Daoy (cell line): ENCODE measurements at regions not wholly inside any gene's neighbourhood (a gene's known extent, or its start where the extent isn't known, plus 50 kb on each side); places are given as distances from the start of the nearest gene placed in this dataset.
"Not testable (repeated sequence)": the region's sequence is repeated elsewhere in the genome, so short reads cannot be mapped to it uniquely, and the experiment has no call there.

Experiments
- DNase-seq: peaks from one replicate; pipeline ENCODE4 v3.0.0-alpha.2; 2015; ENCODE audit warnings: low read depth

- DNase-seq = no peak
Observed at GRCh38 chr5:116953251-116953930, 378.8 kb upstream of the SEMA6A start.

DNA sequence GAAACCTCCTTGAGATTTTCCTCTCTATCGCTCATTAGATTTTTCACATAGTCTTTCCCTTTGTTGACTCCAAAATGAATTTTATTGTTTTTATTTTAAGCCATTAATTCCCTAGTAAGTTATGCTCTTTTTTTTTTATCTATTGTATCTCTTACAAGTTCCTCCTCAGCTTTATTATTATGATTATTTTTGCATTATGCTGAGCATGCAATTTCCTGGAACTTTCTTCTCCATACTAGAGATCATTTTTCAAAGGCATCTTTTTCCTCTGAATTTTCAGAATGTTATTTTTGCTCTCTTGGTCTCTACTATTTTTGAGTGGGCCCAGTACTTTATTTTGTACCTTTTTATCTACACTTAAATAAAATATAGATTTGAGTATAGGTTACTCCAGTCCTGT lies 376.6 kb upstream of the SEMA6A start:
- DNase-seq = no peak

- DNase-seq = peak; percentile 74
Observed at GRCh38 chr5:116947691-116948528, 373.3 kb upstream of the SEMA6A start.

GRCh38 chr5:116945613-116946382 lies 371.2 kb upstream of the SEMA6A start:
- not testable (repeated sequence) for DNase-seq

DNA sequence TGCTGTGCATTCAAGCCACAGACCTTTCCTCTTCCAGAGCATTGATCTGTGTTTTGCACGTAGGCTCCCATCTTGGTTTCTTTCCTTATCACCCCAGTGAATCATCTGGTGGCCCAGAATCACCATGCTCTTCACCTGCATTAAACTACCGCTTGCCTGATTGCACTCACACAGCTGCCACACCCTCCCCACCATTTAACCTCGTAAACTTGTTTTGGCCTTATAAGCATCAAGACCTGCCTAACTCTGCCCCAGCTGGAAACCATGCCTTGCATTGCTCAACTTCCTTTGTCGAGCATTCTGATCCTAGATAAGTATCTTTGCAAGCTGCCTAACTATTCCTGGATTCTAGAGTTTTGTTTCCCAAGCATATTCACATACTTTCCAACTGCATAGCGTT lies 369.6 kb upstream of the SEMA6A start:
- no peak for DNase-seq

- peak; percentile 11 for DNase-seq
Observed at GRCh38 chr5:116942622-116943021, 368.0 kb upstream of the SEMA6A start.

- no peak for DNase-seq
Observed at GRCh38 chr5:116939641-116940040, 365.0 kb upstream of the SEMA6A start.

GRCh38 chr5:116938488-116938887 lies 363.9 kb upstream of the SEMA6A start:
- DNase-seq = no peak

DNA sequence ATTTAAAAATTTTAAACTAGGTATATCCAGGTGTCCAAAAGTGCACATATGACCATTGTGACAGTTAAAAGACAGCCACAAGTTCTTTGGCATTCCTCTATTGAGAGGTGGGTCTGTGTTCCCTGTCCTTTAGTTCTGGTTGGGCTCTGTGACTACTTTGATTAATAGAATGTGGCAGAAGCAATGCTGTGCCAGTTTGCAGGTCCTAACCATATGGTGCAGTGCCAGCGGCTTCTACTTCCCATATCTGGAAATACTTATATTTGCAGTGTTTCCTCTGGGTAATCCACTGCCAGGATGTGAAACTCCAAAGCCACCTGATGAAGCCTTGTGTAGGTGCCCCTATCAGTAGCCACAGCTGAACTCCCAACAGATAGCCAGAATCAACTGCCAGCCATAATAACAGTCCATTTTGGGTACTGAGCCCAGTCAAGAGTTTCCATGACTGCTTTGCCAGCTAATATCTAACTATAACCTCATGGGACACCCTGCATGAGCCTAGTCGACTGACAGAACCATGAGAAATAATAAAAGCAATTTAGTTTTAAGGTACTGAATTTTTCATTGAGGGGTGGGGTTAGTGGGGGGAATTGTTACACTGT lies 361.0 kb upstream of the SEMA6A start:
- DNase-seq = no peak

DNA sequence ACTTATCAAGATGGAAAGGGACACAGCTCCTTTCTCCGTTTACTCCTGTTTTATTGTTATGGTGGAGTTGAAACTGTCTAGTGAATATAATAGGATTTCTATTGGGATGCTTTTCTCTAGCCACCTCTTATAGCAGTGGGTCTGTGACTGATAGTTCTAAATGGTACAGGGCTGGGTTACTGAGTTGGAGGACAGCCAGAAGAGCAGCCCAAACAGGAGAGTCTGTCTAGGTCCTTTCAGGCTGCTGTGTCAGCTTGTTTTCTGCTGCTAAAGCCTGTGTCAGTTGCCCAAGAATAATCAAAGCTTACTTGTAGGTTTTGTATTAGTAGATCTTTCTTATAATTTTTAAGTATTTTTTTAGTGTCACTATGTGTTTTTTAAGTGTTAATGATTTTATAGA lies 356.0 kb upstream of the SEMA6A start:
- DNase-seq = no peak

GRCh38 chr5:116923344-116923743 lies 348.7 kb upstream of the SEMA6A start:
- no peak for DNase-seq

DNA sequence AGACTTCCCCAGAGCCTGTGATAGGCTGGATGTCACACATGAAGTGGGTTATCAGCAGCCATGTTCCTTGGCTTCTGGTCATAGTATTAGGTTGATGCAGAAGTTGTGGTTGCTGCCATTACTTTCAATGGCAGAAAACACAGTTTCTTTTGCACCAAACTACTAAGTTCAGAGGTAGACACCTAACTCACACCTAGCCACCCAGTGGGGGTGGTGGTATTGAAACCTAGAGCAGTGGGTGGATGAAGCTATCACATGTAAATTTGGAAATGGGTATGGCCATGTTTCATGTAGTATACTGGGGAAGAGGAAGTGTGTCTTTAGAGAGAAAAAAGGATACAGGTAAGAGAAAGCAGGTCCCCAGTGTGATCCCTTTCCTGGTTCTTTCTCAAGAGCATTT lies 347.9 kb upstream of the SEMA6A start:
- no peak for DNase-seq

DNA sequence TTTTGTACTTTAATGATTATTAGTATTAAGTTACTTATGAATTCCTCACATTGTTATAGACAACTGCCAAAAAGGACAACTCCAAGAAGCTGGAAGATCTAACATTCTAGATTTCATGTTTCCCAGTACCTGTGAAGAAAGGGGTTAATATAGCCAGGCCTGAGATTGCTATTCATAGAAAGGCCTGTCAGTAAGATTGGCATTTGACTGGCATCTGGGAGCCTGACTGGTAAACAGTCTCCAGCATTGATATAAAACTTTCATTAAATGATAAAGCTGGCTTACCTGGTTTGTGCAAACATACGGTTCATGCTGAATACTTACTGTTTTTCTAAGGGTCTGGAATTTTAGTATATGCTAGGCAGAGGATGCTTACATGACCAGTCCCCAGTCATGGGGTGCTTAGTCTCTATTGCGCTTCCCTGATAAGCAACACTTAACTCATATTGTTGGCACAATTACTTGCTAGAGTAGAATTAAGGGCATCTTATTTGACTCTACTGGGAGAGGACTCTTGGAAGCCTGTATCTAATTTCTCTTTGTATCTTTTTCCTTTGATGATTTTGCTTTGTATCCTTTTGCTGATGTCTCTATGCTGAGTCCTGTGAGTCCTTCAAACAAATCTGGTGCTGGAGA lies 340.4 kb upstream of the SEMA6A start:
- no peak for DNase-seq

DNA sequence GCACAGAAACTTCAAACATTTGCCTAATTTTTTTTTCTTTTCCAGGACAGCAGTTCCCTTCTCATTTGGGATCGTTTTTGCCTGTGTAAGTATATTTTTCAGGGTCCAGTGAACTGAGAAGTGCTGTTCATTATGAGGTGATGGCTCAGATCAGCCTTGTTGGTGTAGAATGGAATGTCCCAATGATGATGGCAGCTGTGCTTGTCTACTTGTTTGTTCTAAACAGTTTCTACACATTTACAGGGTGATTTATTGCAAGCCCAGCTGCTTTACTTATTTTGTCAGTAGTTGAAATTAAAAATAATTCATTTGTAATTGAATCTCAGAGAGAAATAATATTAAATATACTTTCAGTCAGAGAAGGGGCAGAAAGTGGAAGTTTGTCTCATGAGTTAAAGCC lies 337.6 kb upstream of the SEMA6A start:
- DNase-seq = no peak

- no peak for DNase-seq
Observed at GRCh38 chr5:116911074-116911473, 336.5 kb upstream of the SEMA6A start.

- DNase-seq = no peak
Observed at GRCh38 chr5:116908537-116908936, 333.9 kb upstream of the SEMA6A start.

DNA sequence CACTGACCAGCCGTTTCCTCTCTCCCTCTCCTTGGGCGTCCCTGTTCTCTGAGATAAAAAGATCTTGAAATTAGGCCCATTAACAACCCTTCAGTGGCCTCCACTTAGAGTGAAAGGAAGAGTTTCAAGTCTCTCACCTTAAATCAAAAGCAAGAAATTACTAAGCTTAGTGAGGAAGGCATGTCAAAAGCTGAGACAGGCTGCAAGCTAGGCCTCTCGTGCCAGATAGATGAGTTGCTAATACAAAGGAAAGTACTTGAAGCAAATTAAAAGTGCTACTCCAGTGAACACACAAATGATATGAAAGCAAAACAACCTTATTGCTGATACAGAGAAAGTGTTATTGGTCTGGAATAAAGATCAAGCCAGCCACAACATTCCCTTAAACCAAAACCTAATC lies 331.3 kb upstream of the SEMA6A start:
- no peak for DNase-seq

DNA sequence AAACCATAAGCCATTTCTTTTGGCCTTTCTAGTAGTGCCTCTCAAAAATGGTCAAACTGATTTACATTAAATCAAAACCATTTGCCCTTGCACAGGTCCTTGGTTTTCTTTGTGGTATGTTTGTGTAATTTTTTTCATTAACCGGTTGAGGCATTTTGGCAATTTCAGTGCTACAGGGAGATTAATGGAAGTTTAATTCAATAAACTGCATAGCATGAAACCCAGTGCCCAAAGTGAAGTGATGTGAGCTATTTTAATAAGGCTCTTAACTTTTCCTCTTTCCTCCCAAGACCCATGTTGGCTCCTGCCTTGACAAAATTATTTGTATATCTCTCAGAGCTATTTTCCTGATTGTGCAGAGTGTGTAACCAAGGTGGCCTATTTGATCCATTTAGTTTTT lies 326.2 kb upstream of the SEMA6A start:
- DNase-seq = no peak

DNA sequence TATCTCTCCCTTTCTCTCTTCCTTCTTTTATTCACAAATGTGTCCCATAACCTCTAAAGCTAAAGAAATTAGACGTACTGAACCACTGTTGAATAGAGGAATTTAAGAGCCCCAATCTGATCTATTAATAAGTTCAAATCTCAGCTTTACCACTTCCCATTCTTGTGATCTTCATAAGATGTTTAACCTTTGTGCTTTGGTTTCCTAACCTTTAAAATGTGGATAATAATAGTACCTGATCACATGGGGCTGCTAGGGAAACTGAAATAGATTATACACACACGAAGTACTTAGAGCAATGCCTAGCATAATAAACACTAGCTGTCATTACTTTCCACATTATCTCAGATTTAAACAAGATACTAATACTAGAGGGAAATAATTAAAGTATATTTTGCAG lies 324.3 kb upstream of the SEMA6A start:
- DNase-seq = no peak

DNA sequence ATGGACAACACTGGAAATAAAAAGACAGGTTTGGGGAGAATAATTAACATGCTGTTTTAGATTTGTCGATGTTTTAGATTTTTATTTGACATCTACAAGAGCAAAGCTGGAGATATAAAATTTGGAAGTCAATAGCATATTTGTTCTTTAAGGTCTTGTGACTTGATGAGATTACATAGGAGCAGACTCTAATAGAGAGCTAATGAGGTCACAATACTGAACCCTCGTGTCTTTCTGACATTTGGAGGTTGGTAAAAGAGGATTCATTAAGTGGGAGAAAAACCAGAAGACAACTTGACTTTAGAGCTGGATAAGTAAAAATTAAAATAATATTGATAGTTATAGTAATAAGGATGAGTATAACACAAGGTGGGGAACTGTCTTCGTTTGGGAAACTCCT lies 322.7 kb upstream of the SEMA6A start:
- DNase-seq = no peak

GRCh38 chr5:116896001-116896400 lies 321.4 kb upstream of the SEMA6A start:
- no peak for DNase-seq

DNA sequence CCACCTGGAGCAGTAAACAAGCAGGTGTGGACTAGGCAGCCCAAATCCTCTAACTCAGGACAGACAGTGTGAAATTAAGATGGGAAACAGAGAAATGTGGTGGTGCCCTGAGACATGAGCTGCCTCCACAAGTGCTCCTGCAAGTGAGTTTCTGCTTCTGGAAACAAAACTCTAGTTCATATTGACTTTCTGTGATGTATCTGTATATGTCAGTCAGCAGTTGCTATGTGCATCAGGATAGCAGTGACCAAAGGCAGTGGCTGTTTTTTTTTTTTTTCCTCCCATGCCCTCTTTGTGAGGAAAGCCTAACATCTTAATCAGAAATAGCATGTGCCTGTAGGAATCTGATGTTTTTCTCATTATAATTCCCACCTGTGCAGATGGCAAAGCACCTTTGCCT lies 318.4 kb upstream of the SEMA6A start:
- no peak for DNase-seq
